WTC11 (cell line): ENCODE measurements at regions not wholly inside any gene's neighbourhood (a gene's known extent, or its start where the extent isn't known, plus 50 kb on each side); places are given as distances from the start of the nearest gene placed in this dataset.

Experiments
- AFF4 ChIP-seq: sonication (generic); formaldehyde crosslinking; IDR thresholded peaks from 2 replicates; pipeline ENCODE4 v1.8.1; 2023; ENCODE audit warnings: mild to moderate bottlenecking, missing genetic modification reagents, borderline replicate concordance
- CBFB ChIP-seq: sonication (generic); formaldehyde crosslinking; IDR thresholded peaks from 2 replicates; pipeline ENCODE4 v1.8.1; 2022; ENCODE audit warnings: mild to moderate bottlenecking, low read depth, missing genetic modification reagents
- CREB1 ChIP-seq: sonication (generic); formaldehyde crosslinking; IDR thresholded peaks from 2 replicates; pipeline ENCODE4 v1.8.0; 2023; ENCODE audit warnings: mild to moderate bottlenecking, missing genetic modification reagents
- CTCF ChIP-seq: fragments of 200-600 bp; IDR thresholded peaks from 2 replicates; pipeline ENCODE4 v1.8.0; 2022; ENCODE audit warnings: antibody characterized with exemption
- HMGXB4 ChIP-seq: sonication (generic); formaldehyde crosslinking; IDR thresholded peaks from 2 replicates; pipeline ENCODE4 v1.8.1; 2023; ENCODE audit warnings: mild to moderate bottlenecking, moderate library complexity, missing genetic modification reagents
- MLX ChIP-seq: sonication (generic); formaldehyde crosslinking; IDR thresholded peaks from 2 replicates; pipeline ENCODE4 v1.8.1; 2023; ENCODE audit warnings: mild to moderate bottlenecking, missing genetic modification reagents, moderate library complexity
- SMAD4 ChIP-seq: sonication (generic); formaldehyde crosslinking; IDR thresholded peaks from 2 replicates; pipeline ENCODE4 v1.8.0; 2022; ENCODE audit warnings: mild to moderate bottlenecking, missing genetic modification reagents
- ZNF281 ChIP-seq: sonication (generic); formaldehyde crosslinking; IDR thresholded peaks from 2 replicates; pipeline ENCODE4 v1.8.0; 2023; ENCODE audit warnings: mild to moderate bottlenecking, missing genetic modification reagents

- no peak for TF ChIP-seq AFF4
- TF ChIP-seq CTCF, result no peak
- no peak for TF ChIP-seq ZNF281 (CRISPR knock-in tag)
- no peak for TF ChIP-seq HMGXB4
- TF ChIP-seq CREB1 (CRISPR knock-in tag), result no peak
- TF ChIP-seq CBFB, result no peak
- TF ChIP-seq MLX (CRISPR knock-in tag), result no peak
- TF ChIP-seq SMAD4 (CRISPR knock-in tag), result no peak
Measured at GRCh38 chr11:105233285-105233684, 93.7 kb upstream of the CARD18 start.
